ENCODE measurements at regions not wholly inside any gene's neighbourhood (a gene's known extent, or its start where the extent isn't known, plus 50 kb on each side); places are given as distances from the start of the nearest gene placed in this dataset.
A peak's percentile ranks its signal among the peaks of the same experiment; 100 is the strongest.
"Not testable (repeated sequence)": the region's sequence is repeated elsewhere in the genome, so short reads cannot be mapped to it uniquely, and the experiment has no call there.

DNA sequence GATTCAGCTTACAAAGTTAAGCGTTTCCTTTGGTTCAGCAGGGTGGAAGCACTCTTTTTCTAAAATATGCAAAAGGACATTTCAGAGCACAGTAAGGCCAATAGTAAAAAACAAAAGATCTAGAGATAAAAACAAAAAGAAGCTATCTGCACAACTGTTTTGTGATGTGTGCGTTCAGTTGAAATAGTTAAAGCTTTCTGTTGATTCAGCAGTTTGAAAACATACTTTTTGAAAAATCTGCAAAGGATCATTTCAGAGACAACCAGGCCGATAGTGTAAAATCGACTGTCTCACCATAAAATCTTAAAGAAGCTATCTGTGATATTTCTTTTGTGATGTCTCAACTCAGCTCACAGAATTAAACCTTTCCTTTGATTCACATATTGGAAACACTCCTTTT is 300.0 kb upstream of the ALG10B start:
- DNase-seq, result no peak

- no peak for DNase-seq
Measured at GRCh38 chr12:38025916-38026315, 290.7 kb upstream of the ALG10B start.

DNA sequence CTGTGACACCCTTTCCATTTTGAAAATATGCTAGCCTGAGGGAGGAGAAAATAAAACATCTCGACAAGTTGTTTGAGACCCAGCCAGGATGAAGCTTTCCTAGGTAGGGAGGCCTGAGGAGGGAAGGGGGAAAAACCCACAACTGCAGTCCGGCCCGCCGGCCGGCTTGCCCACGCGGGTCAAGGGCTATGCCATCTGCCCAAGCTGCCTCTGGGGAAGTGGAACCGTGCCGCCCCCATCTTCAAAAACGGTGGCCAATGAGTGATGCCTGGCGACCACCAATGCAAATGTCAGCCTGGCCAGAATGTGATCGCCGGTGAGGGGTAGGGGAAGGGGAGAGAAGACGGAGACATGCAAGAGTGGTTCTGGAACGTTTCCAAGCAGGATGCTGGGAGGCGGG is 263.5 kb upstream of the ALG10B start:
- DNase-seq, result no peak

- DNase-seq, result no peak
Measured at GRCh38 chr12:38053655-38054464, 262.7 kb upstream of the ALG10B start.

- no peak for DNase-seq
Measured at GRCh38 chr12:38056701-38057689, 259.6 kb upstream of the ALG10B start.

DNA sequence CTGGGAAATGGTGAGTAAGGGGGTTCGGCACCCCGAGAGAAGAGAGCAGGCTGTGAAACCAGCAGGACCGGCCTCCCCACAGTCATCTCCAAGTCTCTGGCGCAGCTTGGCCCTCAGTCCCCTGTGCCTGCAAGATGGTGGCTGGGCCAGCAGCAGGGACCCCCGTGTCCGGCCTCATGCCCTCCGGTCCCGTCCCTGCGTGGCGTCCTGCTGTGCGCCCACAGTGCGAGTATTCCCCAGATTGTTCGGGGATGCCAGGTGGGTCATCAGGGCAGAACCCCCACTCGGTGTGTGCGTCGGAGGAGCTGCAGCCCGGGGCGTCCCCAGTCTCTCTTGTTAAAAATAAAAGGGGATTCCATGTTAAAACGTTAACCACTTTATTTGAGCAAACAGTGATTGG is 216.9 kb upstream of the ALG10B start:
- no peak for DNase-seq

GRCh38 chr12:38101753-38102152 is 214.8 kb upstream of the ALG10B start:
- no peak for DNase-seq

DNA sequence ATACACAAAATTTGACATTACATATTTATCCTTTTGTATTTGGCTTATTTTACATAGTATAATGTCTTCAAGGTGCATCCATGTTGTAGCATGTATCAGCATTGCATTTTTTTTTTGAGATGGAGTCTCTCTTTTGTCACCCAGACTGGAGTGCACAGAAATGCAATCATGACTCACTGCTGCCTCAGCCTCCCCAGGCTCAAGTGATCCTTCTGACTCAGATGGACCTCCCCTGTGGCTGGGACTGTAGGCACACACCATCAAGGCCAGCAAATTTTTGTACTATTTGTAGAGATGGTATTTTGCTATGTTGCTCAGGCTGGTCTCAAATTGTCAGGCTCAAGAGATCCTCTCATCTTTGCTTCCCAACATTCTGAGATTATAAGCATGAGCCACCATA is 214.4 kb upstream of the ALG10B start:
- no peak for DNase-seq

- DNase-seq, result no peak
Measured at GRCh38 chr12:38110026-38110699, 206.4 kb upstream of the ALG10B start.

- no peak for DNase-seq
Measured at GRCh38 chr12:38113991-38114390, 202.6 kb upstream of the ALG10B start.

DNA sequence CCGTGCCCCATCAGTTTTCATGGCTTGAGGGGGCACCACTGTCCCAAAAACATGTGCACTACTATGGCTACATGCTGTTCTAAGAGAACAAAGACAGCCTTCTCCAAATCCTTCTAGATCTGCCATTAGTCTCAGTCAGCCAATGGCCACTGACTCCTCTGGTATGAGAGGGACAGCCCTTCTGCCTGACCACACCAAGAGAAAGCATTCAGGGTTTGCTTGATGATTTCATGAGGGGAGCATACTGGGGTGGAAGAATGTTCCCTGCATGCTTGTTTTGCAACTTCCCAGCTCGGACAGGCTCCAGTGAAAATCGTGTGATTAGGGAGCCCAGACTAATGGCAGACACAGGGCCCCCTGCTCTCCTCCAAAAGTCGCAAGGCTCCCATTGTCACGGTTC is 199.6 kb upstream of the ALG10B start:
- no peak for DNase-seq

GRCh38 chr12:38118632-38119031 is 197.9 kb upstream of the ALG10B start:
- DNase-seq, result no peak

- DNase-seq, result no peak
Measured at GRCh38 chr12:38120438-38120837, 196.1 kb upstream of the ALG10B start.

- DNase-seq, result not testable (repeated sequence)
Measured at GRCh38 chr12:38123028-38123427, 193.5 kb upstream of the ALG10B start.

GRCh38 chr12:38123566-38124246 is 192.9 kb upstream of the ALG10B start:
- no peak for DNase-seq

GRCh38 chr12:38124247-38125012 is 192.1 kb upstream of the ALG10B start:
- DNase-seq, result no peak

GRCh38 chr12:38132139-38132538 is 184.4 kb upstream of the ALG10B start:
- no peak for DNase-seq

DNA sequence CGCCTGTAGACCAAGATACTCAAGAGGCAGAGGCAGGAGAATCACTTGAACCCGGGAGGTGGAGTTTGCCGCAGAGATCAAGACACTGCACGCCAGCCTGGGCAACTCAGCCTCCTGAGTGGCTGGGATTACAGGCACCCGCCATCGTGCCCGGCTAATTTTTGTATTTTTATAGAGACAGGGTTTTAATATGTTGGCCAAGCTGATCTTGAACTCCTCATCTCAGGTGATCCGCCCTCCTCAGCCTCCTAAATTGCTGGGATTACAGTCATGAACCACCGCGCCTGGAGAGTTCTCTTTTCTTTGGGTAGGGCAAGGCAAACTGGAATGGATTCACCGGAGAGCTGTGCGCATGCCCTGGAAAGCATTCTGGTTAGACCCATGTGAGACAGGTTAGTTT is 179.3 kb upstream of the ALG10B start:
- no peak for DNase-seq

- no peak for DNase-seq
Measured at GRCh38 chr12:38137716-38138115, 178.9 kb upstream of the ALG10B start.

DNA sequence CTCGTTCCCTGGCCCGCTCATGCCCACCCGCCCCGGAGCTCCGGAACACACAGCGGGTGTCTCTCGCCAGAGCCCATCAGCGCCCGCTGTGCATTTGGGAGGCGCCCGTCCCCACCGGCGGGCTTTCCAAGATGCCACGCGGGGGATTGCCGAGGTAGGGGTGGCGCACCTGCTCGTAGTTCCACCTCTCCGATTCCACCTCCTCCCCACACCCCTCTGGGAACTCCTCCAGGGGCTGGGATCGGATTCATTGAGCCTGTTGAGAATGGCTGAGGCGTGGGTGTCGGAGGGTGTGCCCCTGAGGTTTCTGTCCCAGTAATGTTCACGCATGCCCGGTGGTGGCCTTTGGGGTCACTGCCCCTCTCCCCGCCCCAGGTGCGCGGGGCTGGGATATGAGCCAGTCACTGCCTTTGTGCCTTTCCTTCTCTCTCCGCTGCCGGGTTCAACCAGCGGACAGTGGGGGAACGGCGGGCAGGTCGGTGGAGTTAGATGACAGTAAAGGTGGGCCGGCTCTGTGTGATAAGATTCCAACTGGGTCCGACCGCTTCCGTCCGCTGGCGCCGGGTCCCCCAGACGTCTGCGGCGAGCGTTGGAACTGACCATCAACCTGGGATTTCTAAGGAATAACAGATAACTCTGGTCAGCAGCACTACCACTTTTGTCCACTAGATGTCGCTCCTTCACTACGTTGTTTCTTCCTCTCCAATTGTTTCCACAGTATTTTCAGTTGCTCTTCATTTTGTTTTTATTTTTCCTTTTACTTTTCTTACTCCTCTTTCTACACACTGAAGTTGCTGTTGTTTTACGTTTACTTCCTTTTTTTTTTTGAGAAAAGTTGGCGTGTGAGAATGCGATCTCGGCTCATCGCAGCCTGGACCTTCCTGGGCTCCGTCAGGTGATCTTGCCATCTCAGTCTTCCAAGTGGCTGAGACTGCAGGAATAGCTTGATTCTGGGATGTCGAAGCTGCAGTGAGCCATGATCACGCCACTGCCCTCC is 178.1 kb upstream of the ALG10B start:
- peak; percentile 84 for DNase-seq

DNA sequence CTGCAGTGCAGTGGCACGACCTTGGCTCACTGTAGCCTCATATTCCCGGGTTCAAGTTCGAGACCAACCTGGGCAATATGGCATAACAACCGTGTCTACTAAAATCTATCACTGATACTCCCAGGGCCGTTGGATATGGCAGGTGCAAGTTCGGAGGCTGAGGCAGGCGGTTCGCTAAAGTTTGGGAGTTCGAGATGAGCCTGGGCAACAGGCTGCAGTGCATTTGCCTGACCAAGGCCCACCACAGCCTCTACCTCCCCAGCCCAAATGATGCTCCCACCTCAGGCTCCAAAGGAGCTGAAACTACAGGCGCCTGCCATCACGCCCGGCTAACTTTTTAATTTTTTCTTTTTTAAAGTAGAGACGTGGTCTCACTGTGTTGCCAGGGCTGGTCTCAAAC is 177.1 kb upstream of the ALG10B start:
- no peak for DNase-seq

Data from midbrain (tissue), 1 donor.